Ovary (tissue), 7 donors: ENCODE measurements at regions not wholly inside any gene's neighbourhood (a gene's known extent, or its start where the extent isn't known, plus 50 kb on each side); places are given as distances from the start of the nearest gene placed in this dataset.

ENCODE experiments used
- DNase-seq, 5 donors: peaks; one replicate each; pipeline ENCODE4 v3.0.0-alpha.2; 2019 to 2020
- H3K27ac ChIP-seq, 2 donors: fragments of 200-600 bp; one replicate each; pipeline versions ENCODE4 v1.5.1 to v1.8.0; 2019 to 2022
- H3K27me3 ChIP-seq: fragments of 200-600 bp; one replicate; pipeline ENCODE4 v1.8.0; 2022
- H3K36me3 ChIP-seq: fragments of 200-600 bp; sonication (generic); one replicate; pipeline ENCODE4 v1.5.1; 2019
- H3K4me1 ChIP-seq: one replicate; pipeline ENCODE4 v1.8.1; 2013; ENCODE audit warnings: mild to moderate bottlenecking, moderate library complexity; ENCODE audit not compliant: insufficient read depth
- H3K4me3 ChIP-seq: fragments of 200-600 bp; sonication (generic); one replicate; pipeline ENCODE4 v1.5.1; 2017
- H3K9me3 ChIP-seq, 2 donors: fragments of 200-600 bp in 1 of 2; sonication (generic) in 1 of 2; one replicate each; pipeline versions ENCODE4 v1.5.1 to v1.8.1; 2013 to 2019; ENCODE audit warnings: mild to moderate bottlenecking in 1 of 2, moderate library complexity in 1 of 2
- CTCF ChIP-seq, 3 donors: fragments of 450-650 bp in 2 of 3; fragments of 200-600 bp in 1 of 3; IDR thresholded peaks; one replicate each; pipeline versions ENCODE4 v1.5.1 to v1.8.0; 2016 to 2022; ENCODE audit warnings: antibody characterized with exemption in 3 of 3, mild to moderate bottlenecking in 1 of 3
- EP300 ChIP-seq: sonication (generic); formaldehyde crosslinking; IDR thresholded peaks from one replicate; pipeline ENCODE4 v1.6.1; 2017; ENCODE audit warnings: antibody characterized with exemption
- POLR2A ChIP-seq: fragments of 450-650 bp; IDR thresholded peaks from one replicate; pipeline ENCODE4 v1.6.1; 2017; ENCODE audit warnings: antibody characterized with exemption, mild to moderate bottlenecking, moderate library complexity
- WGBS, 3 donors: extraction: QIAGEN DNeasy Blood & Tissue Kit in 1 of 3; methylation state at CpG; one replicate each; pipeline versions ENCODE4 v1.1.5 to v1.1.7; 2013 to 2017; 5-methylcytosine and 5-hydroxymethylcytosine counted together
- intact Hi-C, 4 donors: fragments of 100-400 bp; cut with DNase I; formaldehyde crosslinking; loops; one replicate each; pipeline versions ENCODE4 v1.11.0 to v1.15.1; 2022 to 2023
- donor health status: DM: no; HTN: no; CAD: no; lungs with moderate emphysema.
- donor health status: DM: no; HTN: no; CAD: no.
- donor health status: Bipolar disorder and iron deficiency.
- donor health status: DM: no; HTN: no; CAD: no.
- donor health status: DM: yes; HTN: yes; CAD: no.

- Histone ChIP-seq H3K4me1 (peaks cover 1% of the 10 kb centered on the region), H3K27me3 (no peaks in the 10 kb centered on the region), H3K9me3 (no peaks in the 10 kb centered on the region), H3K4me3 (no peak overlapping the region), H3K36me3 (no peaks in the 10 kb centered on the region), H3K27ac (no peak overlapping the region)
- 82 to 91% (median 90%) methylated on average over 3 of the region's 3 CpGs for WGBS, 3 donors
- TF ChIP-seq EP300 (no peak), CTCF (IDR thresholded peaks at IDR 0.05) (no peak), POLR2A (no peak)
- intact Hi-C loops: no loop called here
- no peak for DNase-seq
These were observed 491.5 kb upstream of the B3GALT2 start for GRCh38 chr1:193677874-193678273.

- intact Hi-C loops: no loop called here
- H3K4me1 ChIP-seq: peaks cover 1% of the 10 kb centered on the region
- no peaks in the 10 kb centered on the region for H3K36me3 ChIP-seq
- H3K27me3 ChIP-seq: no peaks in the 10 kb centered on the region
- WGBS, 3 donors: 44 to 86% (median 81%) methylated on average over 2 of the region's 2 CpGs
- no peaks in the 10 kb centered on the region for H3K9me3 ChIP-seq
- H3K27ac ChIP-seq: no peak overlapping the region
- H3K4me3 ChIP-seq: no peak overlapping the region
- no peak for TF ChIP-seq EP300
- no peak for TF ChIP-seq POLR2A
- TF ChIP-seq CTCF (IDR thresholded peaks at IDR 0.05): no peak
- DNase-seq: no peak
These were observed 490.7 kb upstream of the B3GALT2 start for GRCh38 chr1:193676996-193677549.

- Histone ChIP-seq H3K36me3 (no peaks in the 10 kb centered on the region), H3K27ac (no peak overlapping the region), H3K9me3 (no peaks in the 10 kb centered on the region), H3K4me1 (no peaks in the 10 kb centered on the region), H3K4me3 (no peak overlapping the region), H3K27me3 (no peaks in the 10 kb centered on the region)
- 76 to 81% (median 78%) methylated on average over 7 of the region's 7 CpGs for WGBS, 3 donors
- intact Hi-C loops: no loop called here
- TF ChIP-seq POLR2A (no peak), EP300 (no peak), CTCF (IDR thresholded peaks at IDR 0.05) (no peak)
- DNase-seq: no peak
These were observed 488.0 kb upstream of the B3GALT2 start for GRCh38 chr1:193674292-193674944.

GRCh38 chr1:193666485-193667083 is 480.2 kb upstream of the B3GALT2 start:
- intact Hi-C loops: no loop called here
- H3K27ac ChIP-seq: no peak overlapping the region
- no peak overlapping the region for H3K4me3 ChIP-seq
- DNase-seq: no peak
- TF ChIP-seq EP300 (no peak), CTCF (IDR thresholded peaks at IDR 0.05) (no peak), POLR2A (no peak)
- no peaks in the 10 kb centered on the region for H3K27me3 ChIP-seq
- 88 to 92% (median 89%) methylated on average over 7 of the region's 7 CpGs for WGBS, 3 donors
- H3K9me3 ChIP-seq: no peaks in the 10 kb centered on the region
- no peaks in the 10 kb centered on the region for H3K4me1 ChIP-seq
- H3K36me3 ChIP-seq: no peaks in the 10 kb centered on the region
